HepG2 (cell line): ENCODE measurements at regions not wholly inside any gene's neighbourhood (a gene's known extent, or its start where the extent isn't known, plus 50 kb on each side); places are given as distances from the start of the nearest gene placed in this dataset.

ENCODE experiments used
- ARNTL ChIP-seq: sonication (generic); formaldehyde crosslinking; IDR thresholded peaks from 2 replicates; pipeline ENCODE4 v1.4.0; 2020; ENCODE audit warnings: mild to moderate bottlenecking, missing genetic modification reagents
- CHCHD3 ChIP-seq: sonication (generic); formaldehyde crosslinking; IDR thresholded peaks from 2 replicates; pipeline ENCODE4 v1.8.0; 2022; ENCODE audit warnings: mild to moderate bottlenecking, missing genetic modification reagents, moderate library complexity
- CREB1 ChIP-seq, 2 experiments: fragments of 450-650 bp in 1 of 2; IDR thresholded peaks; 2 replicates each; pipeline ENCODE4 v1.6.1; 2016 to 2017; ENCODE audit warnings: control low read depth in 1 of 2, mild to moderate bottlenecking in 1 of 2, missing compliant biosample characterization in 1 of 2, missing genetic modification characterization in 1 of 2
- GMEB1 ChIP-seq: sonication (generic); formaldehyde crosslinking; IDR thresholded peaks from 2 replicates; pipeline ENCODE4 v1.5.1; 2020; ENCODE audit warnings: missing genetic modification reagents, mild to moderate bottlenecking, borderline replicate concordance
- JUN ChIP-seq: sonication (generic); formaldehyde crosslinking; IDR thresholded peaks from 2 replicates; pipeline ENCODE4 v1.4.0; 2020; ENCODE audit warnings: mild to moderate bottlenecking, missing genetic modification reagents
- NFKBIZ ChIP-seq: IDR thresholded peaks from 2 replicates; pipeline ENCODE4 v1.6.1; 2018; ENCODE audit warnings: missing genetic modification reagents, missing compliant biosample characterization
- RFXANK ChIP-seq: IDR thresholded peaks from 2 replicates; pipeline ENCODE4 v1.6.1; 2016
- SMAD9 ChIP-seq: sonication (generic); formaldehyde crosslinking; IDR thresholded peaks from 2 replicates; pipeline ENCODE4 v1.5.1; 2020; ENCODE audit warnings: mild to moderate bottlenecking, missing genetic modification reagents
- ZBTB40 ChIP-seq, 2 experiments: fragments of 450-650 bp in 1 of 2; sonication (generic) in 1 of 2; formaldehyde crosslinking in 1 of 2; IDR thresholded peaks; 2 replicates each; pipeline versions ENCODE4 v1.6.1 to v1.8.0; 2016 to 2022; ENCODE audit warnings: antibody characterized with exemption in 1 of 2, mild to moderate bottlenecking in 1 of 2, missing genetic modification reagents in 1 of 2
- ZFP36 ChIP-seq: fragments of 150-350 bp; IDR thresholded peaks from 2 replicates; pipeline ENCODE4 v1.6.1; 2018; ENCODE audit warnings: borderline replicate concordance, low read length, low read depth; ENCODE audit not compliant: partially characterized antibody
- ZFP41 ChIP-seq: sonication (generic); formaldehyde crosslinking; IDR thresholded peaks from 2 replicates; pipeline ENCODE4 v1.4.0; 2020; ENCODE audit warnings: mild to moderate bottlenecking, missing genetic modification reagents, borderline replicate concordance
- ZFP62 ChIP-seq: sonication (generic); formaldehyde crosslinking; IDR thresholded peaks from 2 replicates; pipeline ENCODE4 v1.4.0; 2020; ENCODE audit warnings: missing genetic modification reagents
- ZNF746 ChIP-seq: sonication (generic); formaldehyde crosslinking; IDR thresholded peaks from 2 replicates; pipeline ENCODE4 v1.8.0; 2022; ENCODE audit warnings: mild to moderate bottlenecking, missing genetic modification reagents
- ZNF780A ChIP-seq: sonication (generic); formaldehyde crosslinking; IDR thresholded peaks from 2 replicates; pipeline ENCODE4 v1.8.0; 2022; ENCODE audit warnings: mild to moderate bottlenecking, missing genetic modification reagents, moderate library complexity
- ZNF878 ChIP-seq: sonication (generic); formaldehyde crosslinking; IDR thresholded peaks from 2 replicates; pipeline ENCODE4 v1.8.1; 2023; ENCODE audit warnings: mild to moderate bottlenecking, missing genetic modification reagents, moderate library complexity
- TF ChIP-seq, protein P1 (sequence below): sonication (generic); formaldehyde crosslinking; IDR thresholded peaks from 2 replicates; pipeline ENCODE4 v1.4.0; 2020; ENCODE audit warnings: missing genetic modification reagents

GRCh38 chr10:78438907-78439809 lies 405.5 kb downstream of the RPS24 start (continued):
- TF ChIP-seq ZFP41 (CRISPR knock-in tag) (no peak), NFKBIZ (CRISPR knock-in tag) (no peak; the same call in 1 of the 2 replicates), CREB1 (IDR thresholded peaks at IDR 0.05) (peak; percentile 28; the same call in 1 of the 2 replicates), CREB1 (CRISPR knock-in tag; IDR thresholded peaks at IDR 0.05) (no peak), JUN (peak; percentile 38; the same call in 1 of the 2 replicates), ARNTL (CRISPR knock-in tag) (0 out of 2 replicates have a peak, but pooled peaks have one; percentile 38), CHCHD3 (CRISPR knock-in tag) (no peak), ZFP62 (CRISPR knock-in tag) (no peak), ZNF780A (CRISPR knock-in tag) (no peak), GMEB1 (no peak), SMAD9 (CRISPR knock-in tag) (no peak), ZNF878 (CRISPR knock-in tag) (no peak), ZFP36 (no peak), RFXANK (no peak), ZNF746 (CRISPR knock-in tag) (no peak), ZBTB40 (IDR thresholded peaks at IDR 0.05) (no peak), ZBTB40 (CRISPR knock-in tag; IDR thresholded peaks at IDR 0.05) (0 out of 2 replicates have a peak, but pooled peaks have one; percentile 32)
- TF ChIP-seq, protein P1, sequence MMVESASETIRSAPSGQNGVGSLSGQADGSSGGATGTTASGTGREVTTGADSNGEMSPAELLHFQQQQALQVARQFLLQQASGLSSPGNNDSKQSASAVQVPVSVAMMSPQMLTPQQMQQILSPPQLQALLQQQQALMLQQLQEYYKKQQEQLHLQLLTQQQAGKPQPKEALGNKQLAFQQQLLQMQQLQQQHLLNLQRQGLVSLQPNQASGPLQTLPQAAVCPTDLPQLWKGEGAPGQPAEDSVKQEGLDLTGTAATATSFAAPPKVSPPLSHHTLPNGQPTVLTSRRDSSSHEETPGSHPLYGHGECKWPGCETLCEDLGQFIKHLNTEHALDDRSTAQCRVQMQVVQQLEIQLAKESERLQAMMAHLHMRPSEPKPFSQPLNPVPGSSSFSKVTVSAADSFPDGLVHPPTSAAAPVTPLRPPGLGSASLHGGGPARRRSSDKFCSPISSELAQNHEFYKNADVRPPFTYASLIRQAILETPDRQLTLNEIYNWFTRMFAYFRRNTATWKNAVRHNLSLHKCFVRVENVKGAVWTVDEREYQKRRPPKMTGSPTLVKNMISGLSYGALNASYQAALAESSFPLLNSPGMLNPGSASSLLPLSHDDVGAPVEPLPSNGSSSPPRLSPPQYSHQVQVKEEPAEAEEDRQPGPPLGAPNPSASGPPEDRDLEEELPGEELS (CRISPR knock-in tag), result 0 out of 2 replicates have a peak, but pooled peaks have one; percentile 19
